MM.1S (cell line): ENCODE measurements at regions not wholly inside any gene's neighbourhood (a gene's known extent, or its start where the extent isn't known, plus 50 kb on each side); places are given as distances from the start of the nearest gene placed in this dataset.

Experiments
- DNase-seq: peaks from one replicate; pipeline ENCODE4 v3.0.0-alpha.2; 2015
- H2AFZ ChIP-seq: fragments of 300-600 bp; sonication (generic); 2 replicates; pipeline ENCODE4 v1.6.0; 2016; ENCODE audit warnings: antibody characterized with exemption, low read length
- H3F3A ChIP-seq: fragments of 300-600 bp; sonication (generic); 2 replicates; pipeline ENCODE4 v1.6.1; 2016; ENCODE audit warnings: mild to moderate bottlenecking, antibody characterized with exemption, low read length, moderate library complexity, mixed read lengths; ENCODE audit not compliant: insufficient read depth
- H3K27ac ChIP-seq: fragments of 300-600 bp; sonication (generic); 2 replicates; pipeline ENCODE4 v1.5.1; 2016; ENCODE audit warnings: mild to moderate bottlenecking, low read length
- H3K27me3 ChIP-seq: fragments of 300-600 bp; sonication (generic); replicated peaks from 2 replicates; pipeline ENCODE4 v1.6.0; 2016; ENCODE audit warnings: low read length; ENCODE audit not compliant: insufficient read depth
- H3K36me3 ChIP-seq: fragments of 300-600 bp; sonication (generic); replicated peaks from 2 replicates; pipeline ENCODE4 v1.6.1; 2016; ENCODE audit warnings: mild to moderate bottlenecking, low read length, mixed read lengths; ENCODE audit not compliant: insufficient read depth
- H3K4me1 ChIP-seq: fragments of 300-600 bp; sonication (generic); 2 replicates; pipeline ENCODE4 v1.6.1; 2016; ENCODE audit warnings: low read length, mixed read lengths
- H3K4me2 ChIP-seq: fragments of 300-600 bp; sonication (generic); 2 replicates; pipeline ENCODE4 v1.6.0; 2016; ENCODE audit warnings: low read depth, low read length
- H3K4me3 ChIP-seq: fragments of 300-600 bp; sonication (generic); 2 replicates; pipeline ENCODE4 v1.5.1; 2016; ENCODE audit warnings: low read length, mixed read lengths
- H3K79me2 ChIP-seq: fragments of 300-600 bp; sonication (generic); 2 replicates; pipeline ENCODE4 v1.6.1; 2016; ENCODE audit warnings: mixed run types, low read length, mixed read lengths
- H3K9ac ChIP-seq: fragments of 300-600 bp; sonication (generic); 2 replicates; pipeline ENCODE4 v1.6.1; 2016; ENCODE audit warnings: low read length, mixed read lengths
- H3K9me2 ChIP-seq: fragments of 300-600 bp; sonication (generic); replicated peaks from 2 replicates; pipeline ENCODE4 v1.6.1; 2016; ENCODE audit warnings: mild to moderate bottlenecking, low read length, mixed read lengths; ENCODE audit not compliant: insufficient read depth
- H3K9me3 ChIP-seq: fragments of 300-600 bp; sonication (generic); replicated peaks from 2 replicates; pipeline ENCODE4 v1.6.1; 2016; ENCODE audit warnings: mild to moderate bottlenecking, low read length, mixed read lengths; ENCODE audit not compliant: insufficient read depth
- H4K20me1 ChIP-seq: fragments of 300-600 bp; sonication (generic); 2 replicates; pipeline ENCODE4 v1.6.1; 2016; ENCODE audit warnings: mild to moderate bottlenecking, low read length, moderate library complexity, mixed read lengths; ENCODE audit not compliant: insufficient read depth
- EZH2 ChIP-seq: fragments of 300-600 bp; sonication (generic); optimal IDR thresholded peaks from 2 replicates; pipeline ENCODE3; 2017; ENCODE audit warnings: low read depth, mild to moderate bottlenecking, antibody characterized with exemption, low read length, mixed read lengths
- EZH2phosphoT487 ChIP-seq: fragments of 300-600 bp; sonication (generic); IDR thresholded peaks from 2 replicates; pipeline ENCODE4 v1.6.1; 2018; ENCODE audit warnings: antibody characterized with exemption, low read length
- TF ChIP-seq, protein P1 (sequence below): fragments of 300-600 bp; sonication (generic); IDR thresholded peaks from 2 replicates; pipeline ENCODE4 v1.5.1; 2016; ENCODE audit warnings: antibody characterized with exemption, low read length, mixed read lengths

DNA sequence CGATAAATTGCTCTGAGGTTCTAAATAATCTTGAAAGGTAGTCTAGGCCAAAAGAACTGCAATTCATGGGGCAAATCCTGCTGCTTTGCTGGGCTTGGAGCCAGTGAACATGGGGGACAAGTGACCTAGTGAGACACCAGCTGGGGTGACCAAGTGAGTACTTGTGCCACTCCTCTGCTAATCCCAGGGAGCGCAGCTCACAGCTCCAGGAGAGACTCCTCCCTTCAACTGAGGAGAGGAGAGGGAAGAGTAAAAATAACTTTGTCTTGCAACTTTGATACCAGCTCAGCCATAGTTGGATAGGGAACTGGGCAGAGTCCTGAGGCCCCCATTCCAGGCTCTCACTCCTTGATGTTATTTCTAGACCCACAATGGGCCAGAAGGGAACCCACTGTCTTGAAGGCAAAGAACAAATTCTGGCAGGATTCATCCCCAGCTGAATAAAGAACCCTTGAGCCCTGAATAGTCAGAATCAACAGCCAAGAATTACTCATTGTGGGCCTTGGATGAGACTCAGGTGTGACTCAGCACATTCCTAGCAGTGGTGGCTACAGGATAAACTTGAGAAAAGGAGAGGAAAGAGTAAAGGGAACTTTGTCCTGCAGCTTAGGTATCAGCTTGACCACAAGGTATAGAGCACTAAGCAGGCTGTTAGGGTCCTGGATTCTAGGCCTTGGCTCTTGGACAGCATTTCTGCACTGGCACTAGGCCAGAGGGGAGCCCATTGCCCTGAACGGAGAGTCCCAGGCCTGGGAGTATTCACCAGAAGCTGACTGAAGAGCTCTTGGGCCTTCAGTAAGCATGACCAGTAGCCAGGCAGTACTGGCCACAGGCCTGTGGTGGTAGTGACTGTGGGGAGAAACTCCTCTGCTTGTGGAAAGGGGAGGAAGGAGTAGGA lies 288.3 kb upstream of the CDH18 start:
- Histone ChIP-seq H3K27ac (no peak overlapping the region), H3F3A (no peaks in the 10 kb centered on the region), H3K4me2 (no peak overlapping the region), H3K9ac (no peak overlapping the region), H3K27me3 (no peaks in the 10 kb centered on the region), H2AFZ (no peak overlapping the region), H3K4me3 (no peak overlapping the region), H3K79me2 (no peaks in the 10 kb centered on the region), H3K9me2 (no peaks in the 10 kb centered on the region), H3K9me3 (no peaks in the 10 kb centered on the region), H4K20me1 (no peaks in the 10 kb centered on the region), H3K36me3 (no peaks in the 10 kb centered on the region), H3K4me1 (no peaks in the 10 kb centered on the region)
- TF ChIP-seq, protein P1, sequence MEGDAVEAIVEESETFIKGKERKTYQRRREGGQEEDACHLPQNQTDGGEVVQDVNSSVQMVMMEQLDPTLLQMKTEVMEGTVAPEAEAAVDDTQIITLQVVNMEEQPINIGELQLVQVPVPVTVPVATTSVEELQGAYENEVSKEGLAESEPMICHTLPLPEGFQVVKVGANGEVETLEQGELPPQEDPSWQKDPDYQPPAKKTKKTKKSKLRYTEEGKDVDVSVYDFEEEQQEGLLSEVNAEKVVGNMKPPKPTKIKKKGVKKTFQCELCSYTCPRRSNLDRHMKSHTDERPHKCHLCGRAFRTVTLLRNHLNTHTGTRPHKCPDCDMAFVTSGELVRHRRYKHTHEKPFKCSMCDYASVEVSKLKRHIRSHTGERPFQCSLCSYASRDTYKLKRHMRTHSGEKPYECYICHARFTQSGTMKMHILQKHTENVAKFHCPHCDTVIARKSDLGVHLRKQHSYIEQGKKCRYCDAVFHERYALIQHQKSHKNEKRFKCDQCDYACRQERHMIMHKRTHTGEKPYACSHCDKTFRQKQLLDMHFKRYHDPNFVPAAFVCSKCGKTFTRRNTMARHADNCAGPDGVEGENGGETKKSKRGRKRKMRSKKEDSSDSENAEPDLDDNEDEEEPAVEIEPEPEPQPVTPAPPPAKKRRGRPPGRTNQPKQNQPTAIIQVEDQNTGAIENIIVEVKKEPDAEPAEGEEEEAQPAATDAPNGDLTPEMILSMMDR = no peak
- TF ChIP-seq EZH2phosphoT487 = no peak
- no peak for TF ChIP-seq EZH2
- no peak for DNase-seq

DNA sequence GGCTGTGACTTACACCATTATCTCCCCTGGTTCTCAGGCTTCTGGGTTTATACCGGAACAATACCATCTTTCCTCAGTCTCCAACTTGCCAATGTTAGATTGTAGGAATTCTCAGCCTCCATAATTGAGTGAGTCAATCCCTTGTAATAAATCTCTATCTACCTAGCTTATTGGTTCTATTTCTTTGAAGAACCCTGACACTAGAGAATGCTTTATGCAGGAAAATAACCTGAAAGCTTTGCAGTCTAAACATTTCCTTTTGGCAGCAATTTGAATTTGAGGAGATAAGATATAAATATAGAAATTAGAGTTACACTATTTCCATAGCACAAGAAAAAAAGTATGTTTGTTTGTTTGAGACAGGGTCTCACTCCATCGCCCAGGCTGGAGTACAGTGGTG lies 278.1 kb upstream of the CDH18 start:
- no peak for DNase-seq
- Histone ChIP-seq H3K36me3 (no peaks in the 10 kb centered on the region), H3F3A (no peaks in the 10 kb centered on the region), H3K9me3 (no peaks in the 10 kb centered on the region), H3K9ac (no peak overlapping the region), H2AFZ (no peak overlapping the region), H3K27ac (no peak overlapping the region), H3K9me2 (no peaks in the 10 kb centered on the region), H4K20me1 (no peaks in the 10 kb centered on the region), H3K4me1 (no peaks in the 10 kb centered on the region), H3K4me2 (no peak overlapping the region), H3K4me3 (no peak overlapping the region), H3K79me2 (no peaks in the 10 kb centered on the region), H3K27me3 (no peaks in the 10 kb centered on the region)
- TF ChIP-seq EZH2 (no peak), EZH2phosphoT487 (no peak)
- TF ChIP-seq, protein P1 = no peak

DNA sequence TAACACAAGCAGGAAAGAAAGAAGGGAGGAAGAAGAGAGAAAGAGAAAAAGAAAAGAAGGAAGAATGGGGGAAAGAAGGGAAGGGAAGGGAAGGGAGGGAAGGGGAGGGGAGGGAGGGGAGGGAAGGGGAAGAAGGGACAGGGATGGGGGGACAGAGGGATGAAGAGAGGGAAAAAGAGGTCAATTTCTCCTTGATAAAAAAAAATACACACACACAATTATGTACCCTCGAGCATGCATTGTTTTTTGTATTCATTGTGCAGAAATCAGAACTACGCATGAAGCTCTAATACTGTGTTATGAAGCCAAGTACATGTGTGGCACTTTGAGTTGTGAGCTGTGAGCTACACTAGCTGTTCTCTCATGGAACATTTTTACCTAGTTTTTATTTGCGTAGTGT lies 274.9 kb upstream of the CDH18 start:
- H3K9me3 ChIP-seq = no peaks in the 10 kb centered on the region
- no peak overlapping the region for H3K27ac ChIP-seq
- no peaks in the 10 kb centered on the region for H3K9me2 ChIP-seq
- H3K4me1 ChIP-seq = no peaks in the 10 kb centered on the region
- TF ChIP-seq EZH2 (no peak), EZH2phosphoT487 (no peak)
- TF ChIP-seq, protein P1 = no peak
- DNase-seq = no peak
- H4K20me1 ChIP-seq = no peaks in the 10 kb centered on the region
- H3K4me2 ChIP-seq = no peak overlapping the region
- no peak overlapping the region for H3K4me3 ChIP-seq
- no peaks in the 10 kb centered on the region for H3K36me3 ChIP-seq
- H2AFZ ChIP-seq = no peak overlapping the region
- H3K27me3 ChIP-seq = no peaks in the 10 kb centered on the region
- no peaks in the 10 kb centered on the region for H3F3A ChIP-seq
- no peak overlapping the region for H3K9ac ChIP-seq
- H3K79me2 ChIP-seq = no peaks in the 10 kb centered on the region
